ENCODE measurements at regions not wholly inside any gene's neighbourhood (a gene's known extent, or its start where the extent isn't known, plus 50 kb on each side); places are given as distances from the start of the nearest gene placed in this dataset.

GRCh38 chr5:13322769-13323168 lies 621.7 kb downstream of the DNAH5 start (continued):
- no peak for TF ChIP-seq TSHZ2 (CRISPR knock-in tag; IDR thresholded peaks at IDR 0.05)

- ATAC-seq = no peak
- TF ChIP-seq TSHZ2 (CRISPR knock-in tag; IDR thresholded peaks at IDR 0.05) (no peak), BACH2 (CRISPR knock-in tag; IDR thresholded peaks at IDR 0.05; ENCODE audit: borderline replicate concordance) (no peak), CREB5 (CRISPR knock-in tag; IDR thresholded peaks at IDR 0.05; ENCODE audit: low read depth) (no peak), TCF4 (CRISPR knock-in tag; IDR thresholded peaks at IDR 0.05; ENCODE audit: borderline replicate concordance) (no peak), CSDC2 (CRISPR knock-in tag; IDR thresholded peaks at IDR 0.05) (no peak), ZC3H10 (CRISPR knock-in tag; IDR thresholded peaks at IDR 0.05) (no peak), SNAI2 (CRISPR knock-in tag; IDR thresholded peaks at IDR 0.05) (no peak), TOX (CRISPR knock-in tag; IDR thresholded peaks at IDR 0.05; ENCODE audit: borderline replicate concordance) (no peak), PPARA (CRISPR knock-in tag; IDR thresholded peaks at IDR 0.05; ENCODE audit: borderline replicate concordance) (no peak), ZFP30 (CRISPR knock-in tag; IDR thresholded peaks at IDR 0.05) (no peak)
These were observed 626.8 kb downstream of the DNAH5 start for GRCh38 chr5:13317654-13318053.

- no peak for ATAC-seq
- TF ChIP-seq TCF4 (CRISPR knock-in tag; IDR thresholded peaks at IDR 0.05; ENCODE audit: borderline replicate concordance) = no peak
- TF ChIP-seq OSR1 (CRISPR knock-in tag; IDR thresholded peaks at IDR 0.05) = no peak
- no peak for TF ChIP-seq ISL1 (CRISPR knock-in tag; IDR thresholded peaks at IDR 0.05)
- TF ChIP-seq ZC3H10 (CRISPR knock-in tag; IDR thresholded peaks at IDR 0.05) = no peak
- no peak for TF ChIP-seq PATZ1 (CRISPR knock-in tag; IDR thresholded peaks at IDR 0.05; ENCODE audit: borderline replicate concordance)
- TF ChIP-seq SNAI2 (CRISPR knock-in tag; IDR thresholded peaks at IDR 0.05) = no peak
- TF ChIP-seq CREB5 (CRISPR knock-in tag; IDR thresholded peaks at IDR 0.05; ENCODE audit: low read depth) = no peak
- no peak for TF ChIP-seq CSDC2 (CRISPR knock-in tag; IDR thresholded peaks at IDR 0.05)
- TF ChIP-seq BACH2 (CRISPR knock-in tag; IDR thresholded peaks at IDR 0.05; ENCODE audit: borderline replicate concordance) = no peak
- no peak for TF ChIP-seq ZFP30 (CRISPR knock-in tag; IDR thresholded peaks at IDR 0.05)
- no peak for TF ChIP-seq ZNF8 (CRISPR knock-in tag; IDR thresholded peaks at IDR 0.05)
- TF ChIP-seq ZNF70 (CRISPR knock-in tag; IDR thresholded peaks at IDR 0.05) = no peak
- TF ChIP-seq ZNF565 (CRISPR knock-in tag; conservative IDR thresholded peaks at IDR 0.05; ENCODE audit: low read depth) = no peak
These were observed 628.3 kb downstream of the DNAH5 start for GRCh38 chr5:13316176-13316575.

- TF ChIP-seq ISL1 (CRISPR knock-in tag; IDR thresholded peaks at IDR 0.05) = no peak
- TF ChIP-seq GLIS3 (CRISPR knock-in tag; IDR thresholded peaks at IDR 0.05) = no peak
- ATAC-seq = no peak
These were observed 637.0 kb downstream of the DNAH5 start for GRCh38 chr5:13307480-13307879.

Measured in SK-N-SH treated with all-trans-retinoic acid at 6 μM for 48 hours (cell line).